ENCODE measurements at regions not wholly inside any gene's neighbourhood (a gene's known extent, or its start where the extent isn't known, plus 50 kb on each side); places are given as distances from the start of the nearest gene placed in this dataset.

DNA sequence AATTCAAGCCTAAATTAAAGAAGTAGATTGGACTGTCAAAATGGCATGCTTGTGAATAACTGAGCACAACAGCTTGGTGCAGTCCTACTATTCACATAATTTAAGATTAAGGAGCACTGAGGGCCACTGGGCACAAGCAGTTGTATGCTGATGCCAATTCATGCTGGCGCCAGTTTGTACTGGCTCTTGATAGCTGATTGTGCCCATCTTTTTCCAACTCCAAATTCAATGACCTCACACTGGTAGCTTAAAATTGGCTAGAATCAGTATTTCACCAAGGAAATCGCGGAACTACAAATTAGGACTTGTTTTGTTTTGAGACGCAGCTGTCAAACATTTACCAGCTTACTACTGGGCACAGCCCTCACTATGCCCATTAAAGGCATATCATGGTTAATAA lies 969.2 kb downstream of the JRKL start:
- Histone ChIP-seq H3K9ac (ENCODE audit: low read depth in 1 of 2, low read length in 2 of 2) (no peak overlapping the region), H3K4me3 (ENCODE audit: low read depth in 1 of 3, low read length in 3 of 3) (no peak overlapping the region), H3K36me3 (ENCODE audit: control insufficient read depth in 4 of 4, insufficient read depth in 3 of 4, low read depth in 1 of 4, low read length in 3 of 4) (no peaks in the 10 kb centered on the region), H3K27me3 (ENCODE audit: control insufficient read depth in 4 of 4, insufficient read depth in 4 of 4, low read length in 3 of 4) (peaks cover 0 to 3% (median 0%) of the 10 kb centered on the region in 4 donors), H3K4me1 (ENCODE audit: control insufficient read depth in 4 of 4, insufficient read depth in 4 of 4, low read length in 3 of 4) (no peaks in the 10 kb centered on the region), H3K9me3 (ENCODE audit: control insufficient read depth in 4 of 4, low read length in 3 of 4) (no peaks in the 10 kb centered on the region), H3K27ac (ENCODE audit: low read depth in 1 of 2, low read length in 2 of 2) (no peak overlapping the region)
- DNase-seq (ENCODE audit: low spot score) = no peak
- TF ChIP-seq FOXA2 (IDR thresholded peaks at IDR 0.05) (no peak), NR2F2 (IDR thresholded peaks at IDR 0.05) (no peak), TAF1 (conservative IDR thresholded peaks at IDR 0.05) (no peak), HNF4G (IDR thresholded peaks at IDR 0.05) (no peak), YY1 (IDR thresholded peaks at IDR 0.05) (no peak), FOXA1 (IDR thresholded peaks at IDR 0.05) (no peak), EGR1 (IDR thresholded peaks at IDR 0.05; ENCODE audit: low read depth in 2 of 2) (no peak), GABPA (IDR thresholded peaks at IDR 0.05 in 1 of 2, conservative IDR thresholded peaks at IDR 0.05 in 1 of 2) (no peak), SP1 (IDR thresholded peaks at IDR 0.05) (no peak), JUND (IDR thresholded peaks at IDR 0.05) (no peak), RAD21 (IDR thresholded peaks at IDR 0.05) (no peak), REST (IDR thresholded peaks at IDR 0.05) (no peak)
- TF ChIP-seq, protein P1, sequence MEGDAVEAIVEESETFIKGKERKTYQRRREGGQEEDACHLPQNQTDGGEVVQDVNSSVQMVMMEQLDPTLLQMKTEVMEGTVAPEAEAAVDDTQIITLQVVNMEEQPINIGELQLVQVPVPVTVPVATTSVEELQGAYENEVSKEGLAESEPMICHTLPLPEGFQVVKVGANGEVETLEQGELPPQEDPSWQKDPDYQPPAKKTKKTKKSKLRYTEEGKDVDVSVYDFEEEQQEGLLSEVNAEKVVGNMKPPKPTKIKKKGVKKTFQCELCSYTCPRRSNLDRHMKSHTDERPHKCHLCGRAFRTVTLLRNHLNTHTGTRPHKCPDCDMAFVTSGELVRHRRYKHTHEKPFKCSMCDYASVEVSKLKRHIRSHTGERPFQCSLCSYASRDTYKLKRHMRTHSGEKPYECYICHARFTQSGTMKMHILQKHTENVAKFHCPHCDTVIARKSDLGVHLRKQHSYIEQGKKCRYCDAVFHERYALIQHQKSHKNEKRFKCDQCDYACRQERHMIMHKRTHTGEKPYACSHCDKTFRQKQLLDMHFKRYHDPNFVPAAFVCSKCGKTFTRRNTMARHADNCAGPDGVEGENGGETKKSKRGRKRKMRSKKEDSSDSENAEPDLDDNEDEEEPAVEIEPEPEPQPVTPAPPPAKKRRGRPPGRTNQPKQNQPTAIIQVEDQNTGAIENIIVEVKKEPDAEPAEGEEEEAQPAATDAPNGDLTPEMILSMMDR (IDR thresholded peaks at IDR 0.05; ENCODE audit: low read depth, low read length, missing input control) = no peak
- TF ChIP-seq, protein P2, sequence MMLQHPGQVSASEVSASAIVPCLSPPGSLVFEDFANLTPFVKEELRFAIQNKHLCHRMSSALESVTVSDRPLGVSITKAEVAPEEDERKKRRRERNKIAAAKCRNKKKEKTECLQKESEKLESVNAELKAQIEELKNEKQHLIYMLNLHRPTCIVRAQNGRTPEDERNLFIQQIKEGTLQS (IDR thresholded peaks at IDR 0.05) = no peak
- WGBS = 81% methylated on average over 4 of the region's 4 CpGs

GRCh38 chr11:97361812-97362378 lies 972.1 kb downstream of the JRKL start:
- Histone ChIP-seq H3K9ac (ENCODE audit: low read depth in 1 of 2, low read length in 2 of 2) (no peak overlapping the region), H3K9me3 (ENCODE audit: control insufficient read depth in 4 of 4, low read length in 3 of 4) (no peaks in the 10 kb centered on the region), H3K4me1 (ENCODE audit: control insufficient read depth in 4 of 4, insufficient read depth in 4 of 4, low read length in 3 of 4) (no peaks in the 10 kb centered on the region), H3K27me3 (ENCODE audit: control insufficient read depth in 4 of 4, insufficient read depth in 4 of 4, low read length in 3 of 4) (peaks cover 0 to 3% (median 0%) of the 10 kb centered on the region in 4 donors), H3K36me3 (ENCODE audit: control insufficient read depth in 4 of 4, insufficient read depth in 3 of 4, low read depth in 1 of 4, low read length in 3 of 4) (no peaks in the 10 kb centered on the region), H3K4me3 (ENCODE audit: low read depth in 1 of 3, low read length in 3 of 3) (no peak overlapping the region), H3K27ac (ENCODE audit: low read depth in 1 of 2, low read length in 2 of 2) (no peak overlapping the region)
- 35% methylated on average over 1 of the region's 1 CpG for WGBS
- DNase-seq (ENCODE audit: low spot score) = no peak
- TF ChIP-seq REST (IDR thresholded peaks at IDR 0.05) (no peak), JUND (IDR thresholded peaks at IDR 0.05) (no peak), MAX (IDR thresholded peaks at IDR 0.05) (no peak), GABPA (IDR thresholded peaks at IDR 0.05 in 1 of 2, conservative IDR thresholded peaks at IDR 0.05 in 1 of 2) (no peak), HNF4G (IDR thresholded peaks at IDR 0.05) (no peak), SP1 (IDR thresholded peaks at IDR 0.05) (no peak), TAF1 (conservative IDR thresholded peaks at IDR 0.05) (no peak), FOXA1 (IDR thresholded peaks at IDR 0.05) (no peak), NR2F2 (IDR thresholded peaks at IDR 0.05) (no peak), RAD21 (IDR thresholded peaks at IDR 0.05) (no peak), EGR1 (IDR thresholded peaks at IDR 0.05; ENCODE audit: low read depth in 2 of 2) (no peak), YY1 (IDR thresholded peaks at IDR 0.05) (no peak), HNF4A (conservative IDR thresholded peaks at IDR 0.05) (no peak)
- TF ChIP-seq, protein P2 (IDR thresholded peaks at IDR 0.05) = no peak
- TF ChIP-seq, protein P1 (IDR thresholded peaks at IDR 0.05; ENCODE audit: low read depth, low read length, missing input control) = no peak
